ENCODE measurements at regions not wholly inside any gene's neighbourhood (a gene's known extent, or its start where the extent isn't known, plus 50 kb on each side); places are given as distances from the start of the nearest gene placed in this dataset.
"Not testable (repeated sequence)": the region's sequence is repeated elsewhere in the genome, so short reads cannot be mapped to it uniquely, and the experiment has no call there.

DNA sequence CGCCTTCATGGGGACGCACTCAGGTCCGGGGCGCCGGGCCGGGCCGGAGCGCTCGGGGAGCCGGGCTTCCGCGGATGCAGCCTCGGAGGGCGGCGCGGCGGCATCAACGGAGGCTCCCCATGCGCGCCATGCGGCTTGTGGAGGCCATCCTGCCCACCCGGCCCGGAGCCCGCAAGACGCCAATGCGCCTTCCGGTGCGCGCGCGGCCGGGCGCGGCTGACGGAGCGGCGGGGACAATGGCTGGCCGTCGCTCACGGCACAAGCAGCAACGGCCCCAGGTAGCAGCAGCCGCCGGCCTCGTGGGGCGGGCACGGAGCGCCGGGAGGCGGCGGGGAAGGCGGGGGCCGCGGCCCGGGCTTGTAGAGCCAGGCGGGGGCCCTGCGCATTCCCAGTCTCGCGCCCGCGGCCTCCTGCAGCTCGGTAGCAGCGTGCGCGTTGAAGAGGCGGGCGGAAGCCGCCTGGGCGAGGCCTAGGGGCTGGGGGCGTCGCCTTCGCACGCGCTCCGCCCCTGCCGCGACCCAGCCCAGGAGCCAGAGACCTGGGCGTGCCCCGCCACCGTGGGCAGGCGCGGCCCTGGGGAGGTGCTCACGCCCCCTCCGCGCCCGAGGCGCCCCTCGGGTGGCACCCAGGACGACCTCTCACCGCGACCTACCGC, 168.6 kb upstream of the PRKX start:
- DNase-seq: not testable (repeated sequence)

DNA sequence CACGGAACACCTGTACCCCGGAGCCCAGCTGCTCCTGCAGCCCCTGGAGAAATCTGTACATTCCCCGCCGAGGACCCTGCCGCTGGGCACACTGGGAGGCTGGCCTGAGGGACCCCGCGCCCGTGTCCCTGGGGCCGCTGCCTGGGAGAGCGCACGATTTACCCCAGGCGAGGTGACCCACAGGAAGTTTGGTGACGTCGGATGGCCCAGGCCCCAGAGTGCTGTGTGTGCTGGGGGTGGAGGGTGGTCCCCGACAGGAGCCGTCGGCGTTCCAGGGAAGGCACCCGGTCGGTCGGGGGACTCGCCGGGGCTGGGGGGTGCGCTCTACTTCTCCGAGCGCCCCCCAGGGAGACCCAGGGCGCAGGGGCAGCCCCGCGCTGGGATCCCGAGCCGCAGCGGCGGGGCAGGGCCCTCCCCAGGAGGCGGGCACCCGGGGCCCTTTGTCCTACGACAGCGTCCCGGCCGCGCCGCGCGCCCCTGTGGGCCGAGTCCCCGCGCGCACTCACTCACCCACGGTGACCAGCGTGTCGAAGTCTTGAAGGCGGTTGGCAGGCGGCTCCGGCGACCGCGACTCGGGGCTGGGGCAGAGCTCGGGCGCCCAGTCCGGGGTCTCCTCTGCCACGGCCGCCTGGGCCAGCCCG, 167.9 kb upstream of the PRKX start:
- not testable (repeated sequence) for DNase-seq

GRCh38 chrX:3876393-3876792, 162.9 kb upstream of the PRKX start:
- DNase-seq: not testable (repeated sequence)

DNA sequence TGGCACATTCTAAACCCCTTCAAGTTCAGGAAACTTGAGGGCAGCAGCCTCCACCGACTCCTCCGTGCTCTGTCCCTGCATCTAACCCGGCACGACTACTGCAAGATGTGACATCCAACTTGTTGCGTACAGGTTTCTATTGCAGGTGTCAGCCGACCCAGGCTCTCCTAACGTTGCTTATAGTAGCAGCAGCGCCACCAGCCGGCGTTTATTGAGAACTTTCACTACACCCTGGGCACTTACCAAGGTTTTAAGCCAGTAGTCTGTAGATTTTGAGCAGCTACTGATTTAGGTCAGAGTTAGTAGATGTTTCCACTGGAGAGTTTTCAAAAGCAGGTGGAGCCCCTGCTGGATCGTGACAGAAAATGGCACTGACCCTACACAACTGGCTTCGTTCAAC, 162.2 kb upstream of the PRKX start:
- DNase-seq: not testable (repeated sequence)

- not testable (repeated sequence) for DNase-seq
Measured at GRCh38 chrX:3872226-3872879, 158.9 kb upstream of the PRKX start.

DNA sequence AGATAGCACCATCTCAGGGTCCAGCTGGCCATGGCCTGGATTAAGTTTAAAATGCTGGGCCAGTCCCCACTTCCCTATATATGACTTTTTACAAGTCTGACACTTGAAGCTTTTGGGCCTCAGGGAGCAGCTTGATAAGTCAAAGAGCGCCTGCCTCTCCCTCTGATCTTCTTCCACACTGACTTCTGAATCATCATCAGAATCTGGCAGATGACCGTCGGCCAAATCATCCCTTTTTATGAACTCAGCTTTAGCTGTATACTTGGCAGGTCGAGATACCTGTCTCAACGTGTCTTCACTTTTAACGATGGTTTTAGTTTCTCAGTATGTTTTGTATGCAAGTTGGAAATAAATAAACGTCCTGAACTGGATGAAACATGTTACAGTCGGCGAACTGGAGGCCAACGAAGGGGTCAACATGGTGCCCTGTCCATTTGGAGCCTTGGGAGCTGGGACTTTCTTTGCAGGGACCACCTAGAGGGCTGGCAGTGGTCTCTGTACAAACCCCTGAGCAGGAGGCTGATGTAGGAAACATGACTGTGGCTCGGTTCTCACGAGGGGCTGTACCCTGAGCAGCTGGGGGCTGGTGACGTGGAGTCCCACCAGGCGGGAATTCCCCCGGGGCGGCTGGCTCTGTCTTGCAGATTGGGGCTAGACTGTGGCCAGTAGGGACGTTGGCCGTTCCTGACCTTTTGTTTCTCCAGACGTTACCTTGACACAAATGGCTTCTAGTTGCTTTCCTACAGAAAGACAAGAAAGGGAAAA, 153.8 kb upstream of the PRKX start:
- not testable (repeated sequence) for DNase-seq

- DNase-seq: not testable (repeated sequence)
Measured at GRCh38 chrX:3858332-3858731, 144.9 kb upstream of the PRKX start.

- DNase-seq: not testable (repeated sequence)
Measured at GRCh38 chrX:3843522-3844145, 130.2 kb upstream of the PRKX start.

DNA sequence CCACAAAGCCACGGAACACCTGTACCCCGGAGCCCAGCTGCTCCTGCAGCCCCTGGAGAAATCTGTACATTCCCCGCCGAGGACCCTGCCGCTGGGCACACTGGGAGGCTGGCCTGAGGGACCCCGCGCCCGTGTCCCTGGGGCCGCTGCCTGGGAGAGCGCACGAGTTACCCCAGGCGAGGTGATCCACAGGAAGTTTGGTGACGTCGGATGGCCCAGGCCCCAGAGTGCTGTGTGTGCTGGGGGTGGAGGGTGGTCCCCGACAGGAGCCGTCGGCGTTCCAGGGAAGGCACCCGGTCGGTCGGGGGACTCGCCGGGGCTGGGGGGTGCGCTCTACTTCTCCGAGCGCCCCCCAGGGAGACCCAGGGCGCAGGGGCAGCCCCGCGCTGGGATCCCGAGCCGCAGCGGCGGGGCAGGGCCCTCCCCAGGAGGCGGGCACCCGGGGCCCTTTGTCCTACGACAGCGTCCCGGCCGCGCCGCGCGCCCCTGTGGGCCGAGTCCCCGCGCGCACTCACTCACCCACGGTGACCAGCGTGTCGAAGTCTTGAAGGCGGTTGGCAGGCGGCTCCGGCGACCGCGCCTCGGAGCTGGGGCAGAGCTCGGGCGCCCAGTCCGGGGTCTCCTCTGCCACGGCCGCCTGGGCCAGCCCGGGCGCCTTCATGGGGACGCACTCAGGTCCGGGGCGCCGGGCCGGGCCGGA, 129.5 kb upstream of the PRKX start:
- not testable (repeated sequence) for DNase-seq

GRCh38 chrX:3838754-3839153, 125.3 kb upstream of the PRKX start:
- DNase-seq: not testable (repeated sequence)

GRCh38 chrX:3837958-3838643, 124.7 kb upstream of the PRKX start:
- DNase-seq: not testable (repeated sequence)

GRCh38 chrX:3837211-3837610, 123.8 kb upstream of the PRKX start:
- DNase-seq: not testable (repeated sequence)

GRCh38 chrX:3833761-3834542, 120.5 kb upstream of the PRKX start:
- not testable (repeated sequence) for DNase-seq

DNA sequence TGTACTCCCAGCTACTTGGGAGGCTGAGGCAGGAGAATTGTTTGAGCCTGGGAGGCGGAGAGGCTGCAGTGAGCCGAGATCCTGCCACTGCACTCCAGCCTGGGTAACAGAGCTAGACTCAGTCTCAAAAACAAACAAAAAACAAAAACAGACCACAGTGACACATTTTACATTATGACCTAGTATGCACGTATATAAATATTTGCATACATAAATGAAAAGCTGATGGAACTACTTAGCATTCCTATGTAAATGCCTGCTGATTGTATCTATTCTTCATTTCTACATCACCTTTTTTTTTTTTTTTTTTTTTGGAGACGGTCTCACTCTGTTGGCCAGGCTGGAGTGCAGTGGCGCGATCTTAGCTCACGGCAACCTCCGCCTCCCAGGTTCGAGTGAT, 116.6 kb upstream of the PRKX start:
- DNase-seq: not testable (repeated sequence)

DNA sequence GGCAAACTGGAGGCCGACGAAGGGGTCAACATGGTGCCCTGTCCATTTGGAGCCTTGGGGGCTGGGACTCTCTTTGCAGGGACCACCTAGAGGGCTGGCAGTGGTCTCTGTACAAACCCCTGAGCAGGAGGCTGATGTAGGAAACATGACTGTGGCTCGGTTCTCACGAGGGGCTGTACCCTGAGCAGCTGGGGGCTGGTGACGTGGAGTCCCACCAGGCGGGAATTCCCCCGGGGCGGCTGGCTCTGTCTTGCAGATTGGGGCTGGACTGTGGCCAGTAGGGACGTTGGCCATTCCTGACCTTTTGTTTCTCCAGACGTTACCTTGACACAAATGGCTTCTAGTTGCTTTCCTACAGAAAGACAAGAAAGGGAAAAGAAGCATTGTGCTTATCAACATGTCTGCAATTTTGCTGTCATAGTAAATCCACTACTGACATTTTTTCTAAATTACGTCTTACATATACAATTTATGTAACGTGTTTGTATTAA, 115.6 kb upstream of the PRKX start:
- not testable (repeated sequence) for DNase-seq

GRCh38 chrX:3828378-3829040, 115.1 kb upstream of the PRKX start:
- DNase-seq: not testable (repeated sequence)

- DNase-seq: not testable (repeated sequence)
Measured at GRCh38 chrX:3824008-3824407, 110.6 kb upstream of the PRKX start.

DNA sequence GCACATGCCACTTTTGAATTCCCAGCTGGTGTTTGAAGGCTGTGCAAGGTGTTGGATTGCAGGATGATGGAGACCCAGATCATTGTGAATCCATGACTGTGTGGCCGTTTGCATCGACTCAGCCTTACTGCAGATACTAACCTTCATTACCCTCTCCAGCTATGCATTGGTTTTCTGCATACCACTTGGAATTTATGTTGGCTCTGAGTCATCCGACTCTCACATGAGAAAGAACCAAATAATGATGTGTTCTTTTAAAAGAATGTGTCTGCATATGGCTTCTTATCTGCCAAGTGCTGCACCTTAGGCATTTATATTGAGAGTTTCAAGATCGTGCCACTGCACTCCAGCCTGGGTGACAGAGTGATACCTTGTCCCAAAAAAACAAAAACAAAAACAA, 106.7 kb upstream of the PRKX start:
- no peak for DNase-seq

- not testable (repeated sequence) for DNase-seq
Measured at GRCh38 chrX:3817480-3817879, 104.0 kb upstream of the PRKX start.
